NT2/D1 (cell line): ENCODE measurements at regions not wholly inside any gene's neighbourhood (a gene's known extent, or its start where the extent isn't known, plus 50 kb on each side); places are given as distances from the start of the nearest gene placed in this dataset.

Experiments used
- SUZ12 ChIP-seq: IDR thresholded peaks from 2 replicates; pipeline ENCODE4 v1.6.1; 2011; ENCODE audit not compliant: insufficient read length, insufficient read depth; ENCODE audit errors: extremely low read depth
- YY1 ChIP-seq: IDR thresholded peaks from 2 replicates; pipeline ENCODE4 v1.6.1; 2011; ENCODE audit not compliant: insufficient read length, insufficient read depth
- ZNF274 ChIP-seq: IDR thresholded peaks from 2 replicates; pipeline ENCODE4 v1.6.1; 2011; ENCODE audit warnings: mild to moderate bottlenecking, low read depth, low read length

- TF ChIP-seq ZNF274 (no peak), SUZ12 (no peak), YY1 (no peak)
Measured at GRCh38 chr9:91118704-91119025, 243.1 kb downstream of the AUH start.
